NAMALWA (cell line): ENCODE measurements at regions not wholly inside any gene's neighbourhood (a gene's known extent, or its start where the extent isn't known, plus 50 kb on each side); places are given as distances from the start of the nearest gene placed in this dataset.

Source experiments
- DNase-seq: peaks from one replicate; pipeline ENCODE4 v3.0.0-alpha.2; 2015; ENCODE audit warnings: low spot score

DNA sequence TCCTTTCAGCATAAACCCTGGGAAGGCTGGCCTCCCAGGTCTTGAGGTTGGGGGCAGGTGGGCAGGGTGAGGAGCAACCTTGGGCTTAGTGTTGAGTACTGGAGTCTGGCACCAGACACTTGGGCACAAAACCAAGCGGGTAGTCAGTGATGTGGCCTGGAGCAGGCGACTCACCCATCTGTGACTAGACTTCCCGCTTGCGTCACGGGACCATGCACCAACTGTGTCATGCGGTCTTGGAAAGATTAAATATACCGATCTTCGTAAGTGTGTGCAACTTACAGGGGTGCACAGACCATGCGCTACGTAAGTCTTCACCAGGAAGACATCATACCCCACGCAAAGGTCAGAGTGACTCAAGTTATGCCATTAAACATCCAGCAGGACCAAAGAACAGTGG is 304.4 kb upstream of the IRX4 start:
- DNase-seq, result no peak

DNA sequence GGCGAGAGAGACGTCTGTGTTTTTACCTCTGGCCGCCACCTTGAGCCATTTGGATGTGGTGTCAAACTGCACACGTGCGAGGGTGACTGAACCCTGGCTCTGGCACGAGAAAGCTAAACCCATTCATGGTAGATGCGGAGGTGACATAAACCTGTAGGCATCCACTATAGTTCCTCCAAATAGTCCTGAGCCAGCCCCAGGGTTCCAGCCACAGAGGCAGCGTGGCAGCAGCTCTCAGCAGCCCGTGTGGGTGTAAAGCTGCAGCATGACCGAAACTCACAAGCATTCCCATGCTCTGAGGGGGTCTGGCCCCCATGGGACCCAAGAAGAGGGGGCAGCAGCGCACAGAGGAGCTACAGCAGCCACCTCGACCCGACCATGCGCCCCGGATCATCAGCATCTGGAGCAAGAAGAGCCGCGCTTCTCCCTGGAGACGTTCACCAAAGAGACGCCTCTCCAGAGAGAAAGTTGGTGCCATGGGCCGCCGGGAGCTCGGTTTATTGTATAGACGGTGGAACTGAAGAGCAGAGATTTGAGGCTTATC is 303.8 kb upstream of the IRX4 start:
- no peak for DNase-seq

DNA sequence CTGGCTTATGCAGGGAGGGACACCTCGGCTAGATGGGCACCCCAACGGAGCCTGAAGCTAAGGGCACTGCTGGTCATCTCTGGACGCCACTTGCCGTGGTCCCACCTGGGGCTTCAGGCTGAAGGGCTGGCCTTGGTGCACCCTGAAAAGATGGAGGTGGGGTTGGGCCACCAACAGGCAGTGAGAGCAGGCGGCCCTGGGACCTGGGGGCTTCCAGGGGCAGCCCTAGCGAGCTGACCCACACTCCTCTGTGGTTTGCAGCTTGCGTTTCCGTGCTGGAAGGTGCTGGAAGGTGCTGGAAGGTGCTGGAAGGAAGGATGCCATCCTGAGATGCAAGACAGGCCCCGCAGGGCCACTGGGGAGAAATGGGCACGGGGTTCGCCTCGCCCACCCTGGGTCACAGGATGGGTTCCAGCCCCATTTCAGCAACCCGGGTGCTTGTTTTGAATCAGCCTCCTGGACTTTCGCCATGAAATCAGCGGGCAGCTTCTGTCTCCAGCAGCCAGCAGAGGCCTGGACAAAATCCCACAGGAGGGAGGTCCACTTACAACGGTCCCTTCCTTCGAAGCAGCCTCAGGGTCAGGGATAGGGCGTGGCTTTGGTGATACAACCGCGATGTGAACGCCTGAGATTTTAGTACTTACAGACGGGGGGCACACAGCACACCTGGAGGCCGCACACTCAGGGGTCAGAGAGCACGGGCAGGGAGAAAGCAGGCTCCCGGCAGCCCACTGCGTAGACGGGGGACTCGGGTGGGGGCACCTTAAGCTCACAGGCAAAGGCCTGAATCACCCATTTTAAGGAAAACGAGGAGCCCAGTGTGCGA is 303.1 kb upstream of the IRX4 start:
- DNase-seq, result no peak

DNA sequence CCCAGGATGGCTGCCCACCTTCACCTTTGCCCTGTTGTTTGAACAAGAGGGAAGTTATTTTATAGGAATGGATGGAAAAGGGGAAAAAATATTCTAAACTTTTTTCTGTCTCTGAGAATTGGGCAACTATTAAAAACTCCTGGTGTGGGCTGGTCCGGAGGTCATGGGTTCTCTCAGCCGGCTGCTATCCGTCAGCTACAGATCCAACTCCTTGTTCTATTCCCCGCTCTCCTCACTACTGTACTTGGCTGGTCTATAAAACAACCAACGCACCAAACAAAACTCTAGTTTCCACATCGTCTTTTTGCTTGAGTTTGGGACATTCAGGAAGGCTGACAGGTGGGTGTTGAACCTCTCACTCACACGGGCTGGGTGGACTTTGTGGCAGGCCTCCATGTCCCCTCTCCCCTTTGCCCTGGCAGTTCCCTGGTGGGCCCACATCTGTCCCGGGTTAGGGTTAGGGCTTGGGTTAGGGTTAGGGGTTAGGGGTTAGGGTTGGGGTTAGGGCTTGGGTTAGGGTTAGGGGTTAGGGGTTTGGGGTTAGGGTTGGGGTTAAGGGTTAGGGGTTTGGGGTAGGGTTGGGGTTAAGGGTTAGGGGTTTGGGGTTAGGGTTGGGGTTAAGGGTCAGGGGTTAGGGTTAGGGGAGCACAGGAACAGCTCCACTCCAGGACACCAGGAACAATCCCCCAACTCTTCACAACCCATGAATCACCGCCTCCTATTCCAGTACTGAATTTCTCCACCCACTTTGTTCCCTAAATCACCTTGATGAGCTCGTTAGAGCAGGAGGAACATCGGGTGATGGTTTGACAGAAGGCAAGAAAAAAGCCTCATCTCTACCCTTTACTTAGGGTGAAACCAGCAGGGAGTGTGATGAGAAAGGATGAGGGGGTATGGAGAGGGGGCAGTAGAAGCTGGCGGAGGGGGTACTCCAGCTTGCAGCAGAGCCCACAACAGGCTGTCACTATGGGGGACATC is 302.1 kb upstream of the IRX4 start:
- DNase-seq, result no peak

DNA sequence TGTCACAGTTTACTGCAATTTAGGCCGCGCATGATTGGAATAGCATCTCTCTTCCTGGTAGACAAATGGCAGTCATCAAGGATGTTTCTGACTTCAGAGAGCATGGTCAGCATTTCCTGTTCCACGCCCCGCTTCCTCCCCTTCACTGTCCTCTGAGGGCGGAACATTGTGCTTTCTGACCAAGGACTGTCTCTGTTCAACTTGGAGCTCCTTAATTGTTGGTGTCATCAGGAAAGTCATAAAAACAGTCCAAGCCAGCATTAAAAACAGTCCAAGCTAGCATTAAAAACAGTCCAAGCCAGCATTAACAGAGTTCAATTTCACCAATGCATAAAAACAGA is 301.3 kb upstream of the IRX4 start:
- DNase-seq, result no peak

DNA sequence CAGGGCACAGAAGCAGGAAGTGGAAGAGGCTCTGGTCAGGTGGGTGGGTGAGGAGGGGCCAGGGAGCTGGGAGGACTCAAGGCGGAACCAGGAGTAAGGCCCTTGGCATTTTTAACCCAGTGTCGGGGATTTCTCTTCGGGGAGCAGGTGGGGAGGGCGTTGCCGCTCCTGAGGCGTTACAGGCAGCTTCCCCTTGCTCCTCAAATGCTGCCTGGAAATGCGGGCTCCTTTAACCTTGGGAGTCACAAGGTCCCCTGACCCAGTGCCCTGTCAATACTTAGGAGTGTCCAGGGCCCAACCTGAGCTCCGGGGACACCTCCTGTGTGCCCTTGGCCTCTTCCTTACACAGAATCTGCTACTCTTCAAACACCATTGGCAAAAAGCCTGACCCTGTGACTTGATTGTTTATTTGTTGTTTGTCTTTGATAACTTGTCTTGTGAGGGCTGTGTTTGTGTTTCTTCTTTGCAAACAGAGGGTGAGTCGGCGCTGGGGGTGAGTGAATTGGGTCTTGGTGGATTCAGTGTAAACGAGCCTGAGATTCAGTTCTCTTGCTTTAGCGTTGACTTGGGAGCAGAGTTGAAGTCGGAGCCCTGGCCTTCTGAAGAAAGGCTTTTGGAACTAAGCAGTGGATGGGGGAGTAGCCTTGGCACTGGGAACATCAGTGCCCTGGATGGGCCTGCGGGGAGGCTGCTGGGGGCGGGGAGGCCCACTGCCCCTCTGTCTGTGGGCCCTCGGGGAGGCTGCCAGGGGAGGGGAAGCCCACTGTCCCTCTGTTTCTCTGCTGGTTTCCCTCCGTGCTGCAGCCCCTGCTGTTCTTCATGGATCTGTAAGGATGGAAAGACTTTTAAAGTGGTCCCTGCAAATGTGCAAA is 300.7 kb upstream of the IRX4 start:
- DNase-seq, result no peak

DNA sequence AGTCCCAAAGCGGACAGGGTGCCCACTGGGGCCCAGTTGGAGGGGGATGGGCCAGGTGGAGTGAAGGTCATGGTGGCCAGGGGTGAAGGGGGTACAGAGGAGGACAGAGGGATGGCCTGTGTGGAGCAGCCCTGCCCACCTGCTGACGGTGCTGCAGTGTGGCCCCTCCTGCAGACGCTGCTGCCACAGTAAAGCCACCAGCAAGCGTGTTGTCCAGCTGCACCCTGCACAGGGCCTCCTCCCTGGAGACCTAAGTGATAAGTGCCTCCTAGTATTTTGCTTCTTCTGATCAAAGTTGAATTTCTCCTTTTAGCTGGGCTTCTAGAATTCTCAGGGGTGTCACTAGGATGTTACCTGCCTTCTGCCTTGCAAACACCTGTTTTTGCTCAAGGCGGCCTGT is 299.3 kb upstream of the IRX4 start:
- DNase-seq, result no peak

DNA sequence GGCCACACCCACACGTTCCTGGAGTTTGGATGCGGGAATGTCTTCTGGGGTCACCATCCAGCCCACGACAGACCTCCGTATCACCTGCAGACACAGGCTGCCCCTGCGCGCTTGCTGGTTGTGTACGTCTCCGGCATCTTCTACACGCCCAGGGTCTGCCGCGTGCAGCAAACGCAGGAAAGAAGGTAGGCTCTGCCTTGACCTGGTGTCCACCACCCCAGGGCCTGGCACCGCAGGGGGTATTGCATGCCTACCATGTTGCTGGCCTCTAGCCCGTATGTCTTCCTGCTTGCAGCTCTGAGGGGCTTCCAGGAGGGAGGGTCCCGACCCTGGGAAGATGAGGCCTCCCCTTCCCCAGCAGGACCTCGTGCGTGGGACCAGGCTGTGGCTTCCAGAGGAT is 298.8 kb upstream of the IRX4 start:
- no peak for DNase-seq

DNA sequence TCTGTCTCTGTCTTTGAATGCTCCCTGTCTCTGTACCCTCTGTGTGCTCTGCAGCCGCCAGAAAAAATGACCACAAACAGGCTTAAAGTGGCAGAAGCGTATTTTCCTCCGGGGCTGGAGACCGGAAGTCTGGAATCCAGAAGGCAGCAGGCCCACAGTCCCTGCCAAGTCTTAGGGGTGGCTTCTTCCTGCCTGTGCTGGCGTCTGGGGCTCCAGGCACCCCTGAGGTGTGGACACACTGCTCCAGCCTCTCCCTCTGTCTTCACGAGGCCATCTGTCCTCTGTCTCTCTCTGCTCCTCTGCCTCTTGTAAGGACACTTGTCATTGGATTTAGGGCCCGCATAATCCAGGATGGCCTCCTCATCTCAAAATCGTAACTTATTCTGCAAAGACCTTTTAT is 298.4 kb upstream of the IRX4 start:
- no peak for DNase-seq

DNA sequence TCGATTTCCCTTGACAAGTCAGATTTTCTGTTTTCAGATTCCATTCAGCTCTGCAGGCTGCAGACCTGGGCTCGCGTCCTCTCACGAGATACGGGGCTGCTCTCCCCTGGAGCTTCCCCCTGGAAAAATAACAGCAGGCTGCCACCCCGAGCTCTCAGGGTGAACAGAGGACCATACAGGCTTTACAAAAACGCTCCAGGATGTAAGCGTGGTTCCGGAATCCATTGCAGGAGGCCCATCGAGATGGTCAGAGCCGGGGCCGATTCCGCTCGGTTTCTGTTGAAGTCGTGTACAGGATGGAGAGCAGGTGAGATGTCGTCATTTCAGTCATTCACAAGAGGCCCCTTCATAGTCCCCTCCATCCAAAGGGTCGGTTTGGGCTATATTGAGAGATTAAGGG is 297.7 kb upstream of the IRX4 start:
- no peak for DNase-seq

DNA sequence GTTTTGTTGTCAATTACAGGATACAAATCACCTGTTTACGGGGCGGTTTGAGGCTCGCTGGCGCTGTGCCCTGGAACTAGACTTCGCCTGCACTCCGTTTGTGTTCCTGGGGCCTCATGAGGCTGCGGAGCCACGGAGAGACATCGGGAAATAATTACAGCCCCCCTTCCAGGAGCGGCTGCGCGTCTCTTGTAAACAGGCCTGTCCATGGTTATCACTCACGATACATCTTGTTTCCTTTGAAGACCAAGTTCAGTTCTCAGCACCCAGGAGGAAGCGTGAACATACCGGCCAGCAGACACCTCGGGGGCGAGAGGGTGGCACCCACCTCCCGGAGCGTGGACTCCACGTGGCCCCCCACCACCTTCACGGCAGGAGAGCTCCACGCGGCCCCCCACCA is 297.1 kb upstream of the IRX4 start:
- DNase-seq, result no peak

DNA sequence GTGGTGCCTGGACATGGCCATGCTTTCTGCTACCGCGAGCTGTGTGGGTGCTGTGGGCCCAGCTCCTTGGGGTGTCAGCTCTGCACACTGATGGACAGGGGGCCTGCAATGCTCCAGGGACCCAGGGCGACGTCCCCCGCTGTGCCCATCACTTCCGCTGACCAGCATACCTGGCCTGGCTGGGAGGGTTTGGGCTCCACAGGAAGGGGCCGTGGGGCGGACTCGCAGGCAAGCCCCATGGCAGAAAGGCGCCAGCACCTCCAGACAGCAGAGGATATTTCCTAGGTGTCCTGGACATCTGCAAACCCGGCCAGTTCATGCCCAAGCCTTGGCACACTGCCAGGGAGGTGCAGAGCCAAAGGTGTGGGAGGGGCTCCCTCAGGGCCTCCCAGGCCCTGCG is 295.8 kb upstream of the IRX4 start:
- DNase-seq, result no peak

DNA sequence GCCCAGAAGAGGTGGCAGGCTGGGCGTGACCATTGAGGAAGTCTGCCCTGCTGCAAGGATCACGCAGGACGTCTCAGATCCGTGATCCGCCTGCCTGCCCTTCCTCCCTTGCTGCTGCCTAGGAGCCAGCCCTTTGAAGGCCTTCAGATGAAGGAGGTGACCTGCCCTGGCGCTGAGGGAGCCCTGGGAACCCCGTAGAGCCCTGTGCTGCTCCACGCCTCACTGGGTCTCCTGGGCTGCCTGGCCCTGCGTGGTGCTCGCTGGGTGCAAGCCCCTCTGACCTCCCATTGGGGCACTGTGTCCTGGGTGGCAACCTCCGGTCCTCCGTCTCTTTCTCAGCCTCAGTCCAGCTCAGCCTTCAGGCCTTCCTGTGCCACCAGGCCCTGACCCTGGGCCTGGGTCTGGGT is 295.3 kb upstream of the IRX4 start:
- DNase-seq, result no peak

DNA sequence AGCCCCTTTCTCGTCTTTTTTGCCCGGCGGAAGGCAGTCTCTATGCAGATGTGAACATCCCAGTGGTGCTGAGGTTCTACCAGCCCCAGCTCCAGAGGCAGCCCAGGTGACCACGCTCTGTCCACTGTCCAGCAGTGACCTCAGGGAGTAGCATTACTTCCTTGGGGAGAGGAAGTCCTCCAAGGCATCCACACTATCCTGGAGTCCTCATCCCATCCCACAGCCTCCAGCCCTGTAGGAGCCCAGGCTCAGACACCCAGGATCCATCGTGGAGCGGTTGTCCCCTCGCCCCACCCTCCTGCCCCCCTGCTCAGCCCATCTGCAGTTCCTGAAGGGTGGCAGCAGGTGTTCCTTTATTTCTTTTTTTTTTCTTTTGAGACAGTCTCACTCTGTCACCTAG is 294.5 kb upstream of the IRX4 start:
- no peak for DNase-seq

DNA sequence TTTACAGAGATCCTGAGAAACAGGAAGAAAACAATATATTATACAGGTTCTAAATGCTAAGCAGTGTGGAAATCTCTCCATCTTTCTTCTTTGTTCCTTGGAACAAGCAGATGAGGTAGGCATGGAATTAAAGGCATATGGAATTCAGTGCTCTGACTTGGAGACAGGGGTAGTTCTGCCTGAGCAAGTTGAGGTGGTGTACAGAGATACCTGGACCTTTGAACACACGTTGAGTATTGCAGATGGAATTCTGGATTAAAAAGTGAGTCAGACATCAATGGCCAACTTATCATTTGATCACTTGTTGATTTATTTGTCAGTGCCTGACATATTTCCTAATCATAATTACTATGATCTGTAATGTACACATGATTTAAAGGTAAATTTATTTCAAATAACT is 293.9 kb upstream of the IRX4 start:
- DNase-seq, result no peak

DNA sequence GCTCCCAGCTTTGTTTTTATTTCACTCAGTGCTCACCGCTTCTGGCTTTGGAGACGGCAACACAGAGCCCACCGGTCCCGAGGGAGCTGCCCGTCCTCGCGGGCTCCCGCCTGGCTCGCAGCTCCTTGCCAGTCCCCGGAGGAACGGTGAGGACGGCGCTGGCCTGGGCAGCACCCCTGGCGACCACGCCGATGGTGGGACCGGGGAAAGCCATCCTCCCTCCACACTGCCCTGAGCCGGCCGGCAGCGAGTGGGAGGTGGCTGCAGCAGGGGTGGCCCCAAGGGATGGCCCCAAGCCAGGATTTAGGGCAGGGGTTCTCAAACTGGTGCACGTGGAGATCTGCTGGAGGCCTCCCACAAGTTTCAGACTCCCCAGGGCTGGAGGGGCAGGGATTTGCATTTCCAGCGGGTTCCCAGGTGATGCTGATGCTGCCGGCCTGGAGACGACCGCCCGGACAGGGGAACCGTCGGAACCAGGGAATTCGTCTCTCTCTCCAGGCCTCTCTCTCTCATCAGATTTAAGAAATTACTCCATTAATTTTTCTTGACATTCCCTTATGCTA is 293.2 kb upstream of the IRX4 start:
- no peak for DNase-seq

DNA sequence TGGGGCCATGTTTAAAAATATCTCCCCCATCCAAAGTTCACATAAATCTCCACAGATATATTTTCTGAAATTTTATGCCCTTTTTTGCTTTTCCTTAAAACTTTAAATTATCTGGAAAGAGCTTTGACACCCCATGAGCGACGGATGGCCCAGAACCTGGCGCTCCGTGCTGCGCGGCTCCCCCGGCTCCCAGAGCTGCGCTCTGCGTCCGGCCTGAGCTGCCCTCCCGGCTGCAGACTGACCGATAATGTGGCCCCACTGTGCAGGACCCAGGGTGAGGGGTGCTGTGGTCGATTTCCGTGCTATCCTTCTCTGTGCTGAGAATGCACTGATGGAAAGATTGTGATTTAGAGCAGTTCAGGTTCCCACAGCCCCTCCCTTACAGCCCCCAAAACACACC is 292.3 kb upstream of the IRX4 start:
- DNase-seq, result no peak

DNA sequence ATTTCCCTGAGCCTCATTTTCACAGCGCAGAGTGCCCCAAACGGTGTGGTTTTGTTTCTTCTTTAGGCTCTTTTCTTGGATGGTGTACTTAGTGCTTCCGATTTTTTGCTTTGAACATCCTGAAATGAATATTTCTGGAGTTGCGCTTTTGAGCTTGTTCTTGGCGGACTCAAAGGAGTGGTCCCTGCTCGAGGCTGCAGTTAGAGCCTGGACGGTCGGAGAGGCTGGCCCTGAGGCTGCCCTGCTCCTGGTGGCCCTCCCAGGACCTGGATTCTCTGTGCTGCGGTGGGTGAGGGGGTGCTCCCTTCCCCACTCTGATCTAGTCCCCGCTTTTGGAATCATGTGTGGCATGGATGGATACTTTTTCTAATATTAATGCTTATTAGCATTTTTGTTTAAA is 291.8 kb upstream of the IRX4 start:
- no peak for DNase-seq

DNA sequence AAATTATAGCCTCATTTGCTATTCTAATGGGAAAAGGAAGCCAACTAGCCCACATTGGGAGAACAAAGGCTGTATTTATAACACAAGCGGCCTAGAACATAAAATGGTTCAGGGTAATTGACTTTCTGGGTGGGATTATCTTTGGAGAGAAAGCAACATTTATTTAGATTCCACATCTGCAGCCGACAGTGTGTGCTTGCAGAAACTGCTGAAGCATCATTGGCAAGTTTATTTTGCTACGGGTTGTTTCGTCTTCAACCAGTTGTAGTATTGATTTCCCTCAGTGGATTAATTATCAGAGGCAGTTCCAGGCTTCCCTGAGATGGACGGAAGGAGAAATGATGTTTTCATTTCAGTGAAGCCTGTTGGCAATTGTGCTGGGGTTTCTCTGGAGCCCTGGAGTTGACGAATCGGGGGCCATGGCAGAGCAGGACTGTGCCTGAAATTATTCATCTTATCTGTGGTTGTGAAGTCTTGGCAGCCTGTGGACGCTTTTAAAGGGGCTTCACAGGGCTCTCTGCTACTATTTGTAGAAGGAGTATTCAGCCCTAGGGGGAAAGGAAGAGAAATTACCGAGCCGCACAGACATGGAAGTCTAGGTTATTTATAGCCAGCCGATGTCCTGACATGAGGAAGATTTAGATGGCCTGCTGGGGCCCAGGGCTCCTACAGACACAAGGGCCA is 290.6 kb upstream of the IRX4 start:
- DNase-seq, result no peak

DNA sequence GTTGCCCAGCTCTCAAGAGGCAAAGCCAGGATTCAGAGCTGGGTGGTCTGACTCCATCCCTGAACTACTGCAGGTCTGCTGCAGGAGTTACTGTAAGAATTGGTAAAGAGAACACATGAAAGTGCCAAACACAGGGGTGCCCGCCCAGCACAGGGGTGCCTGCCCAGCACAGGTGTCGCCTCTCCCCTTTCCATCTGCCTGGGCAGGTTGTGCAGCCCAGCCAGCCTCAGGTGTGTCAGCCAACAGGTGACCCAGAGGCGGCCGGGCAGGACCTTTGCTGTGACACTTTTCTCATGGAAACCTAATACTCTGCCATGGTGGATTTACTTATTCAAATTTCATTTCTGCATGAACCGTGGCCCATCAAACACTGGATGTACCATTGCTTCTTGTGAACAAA is 289.7 kb upstream of the IRX4 start:
- DNase-seq, result no peak

DNA sequence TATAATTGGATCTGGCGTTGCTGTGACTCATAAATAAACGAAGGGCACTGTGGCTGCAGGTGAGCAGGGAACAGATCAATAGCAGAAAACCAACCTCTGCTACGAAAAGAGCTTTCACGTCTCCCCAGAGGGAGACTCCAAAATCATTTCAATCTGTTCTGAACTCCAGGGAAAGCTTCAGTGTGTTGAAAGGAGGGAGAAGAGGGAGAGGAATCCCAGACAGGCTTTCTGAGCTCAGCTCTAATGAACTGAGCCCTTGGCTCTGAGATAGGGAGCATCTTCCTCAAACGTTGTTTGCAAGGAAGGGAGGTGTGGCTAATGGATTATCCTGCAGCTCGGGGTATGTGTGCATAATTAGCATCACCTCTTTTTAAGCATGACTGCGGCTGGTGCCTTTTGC is 288.0 kb upstream of the IRX4 start:
- DNase-seq, result no peak
